GM12878 (cell line): ENCODE measurements at regions not wholly inside any gene's neighbourhood (a gene's known extent, or its start where the extent isn't known, plus 50 kb on each side); places are given as distances from the start of the nearest gene placed in this dataset.
"Not testable (repeated sequence)": the region's sequence is repeated elsewhere in the genome, so short reads cannot be mapped to it uniquely, and the experiment has no call there.

Experiments
- ATAC-seq: fragments of 200-7000 bp; cut with Tn5 transposase; 3 replicates; pipeline ENCODE4 v1.9.1; 2020; ENCODE audit warnings: mild to moderate bottlenecking, moderate library complexity
- BruUV-seq: library from RNA; stranded (reverse); fragments of 400-500 nt; replicated peaks from 2 replicates; lab custom pipeline; 2021; lab: Mats Ljungman, UMichigan
- CTCF ChIA-PET: fragments of 300-600 bp; sonication (Branson Sonifier 250); formaldehyde crosslinking; extraction: SDS; loops from one replicate; lab custom pipeline; 2021; ENCODE audit warnings: inconsistent platforms; lab: Yijun Ruan, JAX
- POLR2A ChIA-PET: fragments of 350-600 bp; formaldehyde crosslinking; extraction: SDS; loops from one replicate; lab custom pipeline; 2021; ENCODE audit warnings: inconsistent platforms; lab: Charles Lee
- RAD21 ChIA-PET: fragments of 300-600 bp; sonication (Branson Sonifier 250); formaldehyde crosslinking; loops from one replicate; lab custom pipeline; 2023; ENCODE audit warnings: antibody characterized with exemption; ENCODE audit not compliant: unreplicated experiment; lab: Charles Lee
- SMC1A ChIA-PET: fragments of 300-600 bp; sonication (Branson Sonifier 250); formaldehyde crosslinking; loops from one replicate; lab custom pipeline; 2023; ENCODE audit not compliant: unreplicated experiment, uncharacterized antibody; lab: Charles Lee
- DNase-seq: peaks from one replicate; pipeline ENCODE4 v3.0.0-alpha.2; 2011; ENCODE audit warnings: low read depth, low spot score
- FAIRE-seq: peaks from 3 replicates; lab custom pipeline; 2011; peaks lifted over from hg19 to GRCh38; lab: Jason Lieb, UNC
- H2AFZ ChIP-seq: 2 replicates; pipeline ENCODE4 v1.6.0; 2011; ENCODE audit warnings: low read depth, low read length, control low read depth; ENCODE audit not compliant: control insufficient read depth
- H3K27ac ChIP-seq: 2 replicates; pipeline ENCODE4 v1.5.1; 2011; ENCODE audit warnings: control low read depth; ENCODE audit not compliant: control insufficient read depth, insufficient read depth
- H3K27me3 ChIP-seq, 2 experiments: replicated peaks in 1 of 2; 2 replicates each; pipeline versions ENCODE4 v1.6.0 to v1.6.1; 2011; ENCODE audit warnings: low read length in 1 of 2; ENCODE audit not compliant: control insufficient read depth in 2 of 2, insufficient read depth in 2 of 2
- H3K36me3 ChIP-seq, 2 experiments: 2 replicates each; pipeline ENCODE4 v1.5.1; 2011; ENCODE audit warnings: low read length in 1 of 2; ENCODE audit not compliant: control insufficient read depth in 2 of 2, insufficient read depth in 2 of 2
- H3K4me1 ChIP-seq: 2 replicates; pipeline ENCODE4 v1.6.1; 2011; ENCODE audit warnings: mild to moderate bottlenecking, low read length, moderate library complexity, mixed read lengths; ENCODE audit not compliant: control insufficient read depth, insufficient read depth
- H3K4me2 ChIP-seq: 2 replicates; pipeline ENCODE4 v1.6.0; 2011; ENCODE audit warnings: control low read depth; ENCODE audit not compliant: control insufficient read depth, insufficient read depth
- H3K4me3 ChIP-seq: fragments of 200-600 bp; sonication (generic); 2 replicates; pipeline ENCODE4 v1.5.1; 2016
- H3K79me2 ChIP-seq: 2 replicates; pipeline ENCODE4 v1.6.0; 2011; ENCODE audit warnings: low read length; ENCODE audit not compliant: control insufficient read depth, insufficient read depth
- H3K9ac ChIP-seq: 2 replicates; pipeline ENCODE4 v1.8.0; 2011; ENCODE audit warnings: low read length, control low read depth, mixed read lengths; ENCODE audit not compliant: control insufficient read depth, insufficient read depth
- H3K9me3 ChIP-seq: replicated peaks from 3 replicates; pipeline ENCODE4 v1.5.1; 2011; ENCODE audit warnings: mild to moderate bottlenecking, low read length; ENCODE audit not compliant: control insufficient read depth, insufficient read depth
- H4K20me1 ChIP-seq: 2 replicates; pipeline ENCODE4 v1.6.0; 2011; ENCODE audit not compliant: control insufficient read depth, insufficient read depth
- BCL11A ChIP-seq: IDR thresholded peaks from 2 replicates; pipeline ENCODE4 v1.6.1; 2011; ENCODE audit warnings: low read depth, low read length
- CTCF ChIP-seq, 3 experiments: IDR thresholded peaks in 2 of 3; conservative IDR thresholded peaks in 1 of 3; 2 replicates each; pipeline ENCODE4 v1.5.1; 2011; ENCODE audit warnings: low read depth in 3 of 3, low read length in 3 of 3, mild to moderate bottlenecking in 3 of 3, control low read depth in 2 of 3, moderate library complexity in 2 of 3, inconsistent platforms in 1 of 3, mixed read lengths in 1 of 3; ENCODE audit not compliant: control insufficient read depth in 2 of 3, insufficient read depth in 1 of 3; ENCODE audit errors: extremely low read depth in 1 of 3
- MAX ChIP-seq: IDR thresholded peaks from 2 replicates; pipeline ENCODE4 v1.6.1; 2012; ENCODE audit warnings: low read depth, low read length, improper control_type of control experiment
- RAD21 ChIP-seq: IDR thresholded peaks from 2 replicates; pipeline ENCODE4 v1.6.1; 2011; ENCODE audit warnings: mild to moderate bottlenecking, low read depth, low read length, moderate library complexity; ENCODE audit not compliant: insufficient read depth
- SMC3 ChIP-seq: IDR thresholded peaks from 2 replicates; pipeline ENCODE4 v1.6.1; 2011; ENCODE audit warnings: low read length, improper control_type of control experiment, borderline replicate concordance
- WRNIP1 ChIP-seq: IDR thresholded peaks from 2 replicates; pipeline ENCODE4 v1.6.1; 2011; ENCODE audit warnings: low read depth, low read length, improper control_type of control experiment, borderline replicate concordance
- YY1 ChIP-seq: IDR thresholded peaks from 2 replicates; pipeline ENCODE4 v1.6.1; 2011; ENCODE audit warnings: low read depth, mild to moderate bottlenecking, low read length
- WGBS: methylation state at CpG from one replicate; pipeline ENCODE4 v1.1.6; 2016; ENCODE audit warnings: low lambda C conversion rate; ENCODE audit not compliant: insufficient replicate concordance, insufficient coverage; ENCODE audit errors: missing lambda C conversion rate; 5-methylcytosine and 5-hydroxymethylcytosine counted together
- in situ Hi-C: fragments of 300-500 bp; cut with MboI; formaldehyde crosslinking; loops from 9 replicates; pipeline ENCODE4 v1.14.3; 2018; ENCODE audit warnings: mixed read lengths
- intact Hi-C: fragments of 100-400 bp; cut with micrococcal nuclease; formaldehyde crosslinking; loops from one replicate; pipeline ENCODE4 v1.14.2; 2022; ENCODE audit not compliant: unreplicated experiment

- H2AFZ ChIP-seq, RAD21 ChIA-PET, H3K27me3 ChIP-seq, H3K27ac ChIP-seq, H3K36me3 ChIP-seq, H3K79me2 ChIP-seq, in situ Hi-C loops, DNase-seq, BruUV-seq, H3K9ac ChIP-seq, H3K4me3 ChIP-seq, ATAC-seq, H3K4me2 ChIP-seq, FAIRE-seq, POLR2A ChIA-PET, H3K4me1 ChIP-seq, H3K9me3 ChIP-seq, H4K20me1 ChIP-seq: not testable (repeated sequence)
- ChIA-PET CTCF (interaction anchor here (0.6 to 0.7 kb wide), 3 partner anchors 29 to 683 kb away, joined by 3 to 4 read pairs (median 3); no protein-coding TSS in a partner anchor), SMC1A (interaction anchor here (1.0 kb wide), 1 partner anchor 66 kb away, joined by 3 read pairs; no protein-coding TSS in a partner anchor)
- WGBS, result 17% methylated on average over 6 of the region's 6 CpGs
- intact Hi-C loops, result loop anchor here (5.0 kb wide), 1 partner anchor 117 kb away; no protein-coding TSS in a partner anchor
Observed at GRCh38 chr9:33734941-33735835, 60.2 kb upstream of the PRSS3 start.

GRCh38 chr9:33737811-33738606 lies 57.4 kb upstream of the PRSS3 start:
- Histone ChIP-seq H3K4me1 (no peaks in the 10 kb centered on the region), H3K4me3 (no peak overlapping the region), H3K27ac (no peak overlapping the region), H3K9ac (no peak overlapping the region), H3K36me3 (no peaks in the 10 kb centered on the region), H2AFZ (no peak overlapping the region), H3K9me3 (no peaks in the 10 kb centered on the region), H4K20me1 (no peaks in the 10 kb centered on the region), H3K79me2 (no peaks in the 10 kb centered on the region), H3K4me2 (no peak overlapping the region), H3K27me3 (no peaks in the 10 kb centered on the region; a peak in 2 of 4 replicates)
- DNase-seq, result no peak
- CTCF ChIA-PET, result interaction anchor here (0.7 to 2.2 kb wide), 17 partner anchors 11 to 725 kb away, joined by 3 to 19 read pairs (median 3); no protein-coding TSS in a partner anchor
- 13% methylated on average over 5 of the region's 5 CpGs for WGBS
- peak; percentile 51; the same call in 1 of the 2 replicates for TF ChIP-seq SMC3
- TF ChIP-seq MAX, result no peak
- TF ChIP-seq BCL11A, result no peak
- no peak for TF ChIP-seq YY1
- TF ChIP-seq CTCF (IDR thresholded peaks at IDR 0.05 in 2 of 3, conservative IDR thresholded peaks at IDR 0.05 in 1 of 3; ENCODE audit: control insufficient read depth in 2 of 3, extremely low read depth in 1 of 3, insufficient read depth in 1 of 3, low read depth in 3 of 3, low read length in 3 of 3), result peak; percentile 54 to 66 (median 56)
- peak; percentile 53 for TF ChIP-seq RAD21
- no peak for TF ChIP-seq WRNIP1
- FAIRE-seq, result no peak
- RAD21 ChIA-PET, result interaction anchor here (0.7 to 1.2 kb wide), 6 partner anchors 16 to 199 kb away, joined by 3 to 7 read pairs (median 4); no protein-coding TSS in a partner anchor
- intact Hi-C loops (loop anchor here (1.0 to 5.0 kb wide), 2 partner anchors 40 to 114 kb away; no protein-coding TSS in a partner anchor), in situ Hi-C loops (no loop called here)
- POLR2A ChIA-PET, result interaction anchor here (0.5 kb wide), 1 partner anchor 254 kb away, joined by 3 read pairs; no protein-coding TSS in a partner anchor
- ATAC-seq, result peak; percentile 86
- BruUV-seq, result no TSS peak
- SMC1A ChIA-PET, result interaction anchor here (1.1 to 1.9 kb wide), 5 partner anchors 9 to 201 kb away, joined by 3 to 11 read pairs (median 3); no protein-coding TSS in a partner anchor
